Ovary (tissue), 3 donors: ENCODE measurements at regions not wholly inside any gene's neighbourhood (a gene's known extent, or its start where the extent isn't known, plus 50 kb on each side); places are given as distances from the start of the nearest gene placed in this dataset.

Experiments used
- EP300 ChIP-seq: sonication (generic); formaldehyde crosslinking; IDR thresholded peaks from one replicate; pipeline ENCODE4 v1.6.1; 2017; ENCODE audit warnings: antibody characterized with exemption
- TF ChIP-seq, protein P1 (sequence below), 3 donors: fragments of 450-650 bp in 2 of 3; fragments of 200-600 bp in 1 of 3; IDR thresholded peaks; one replicate each; pipeline versions ENCODE4 v1.5.1 to v1.8.0; 2016 to 2022; ENCODE audit warnings: antibody characterized with exemption in 3 of 3, mild to moderate bottlenecking in 1 of 3
- donor health status: DM: no; HTN: no; CAD: no.

DNA sequence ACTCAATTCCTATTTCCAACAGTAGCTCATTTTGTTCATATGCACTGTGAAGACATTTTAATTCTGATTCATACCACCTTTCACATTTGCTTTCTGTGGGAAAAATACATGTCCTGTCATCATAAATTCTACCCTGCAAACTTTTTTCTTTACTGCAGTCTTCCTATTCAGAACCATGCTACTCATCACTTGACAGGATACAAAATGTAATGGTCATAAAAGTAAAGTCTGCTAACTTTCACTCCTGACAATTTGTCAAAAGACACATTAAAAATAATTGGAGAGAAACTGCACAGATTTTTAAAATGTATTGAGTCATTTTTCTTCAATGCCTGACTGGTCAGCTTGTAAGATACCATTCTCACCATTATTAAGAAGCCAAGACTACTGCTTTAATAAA, 1817.1 kb downstream of the BRINP3 start:
- no peak for TF ChIP-seq EP300
- TF ChIP-seq, protein P1, sequence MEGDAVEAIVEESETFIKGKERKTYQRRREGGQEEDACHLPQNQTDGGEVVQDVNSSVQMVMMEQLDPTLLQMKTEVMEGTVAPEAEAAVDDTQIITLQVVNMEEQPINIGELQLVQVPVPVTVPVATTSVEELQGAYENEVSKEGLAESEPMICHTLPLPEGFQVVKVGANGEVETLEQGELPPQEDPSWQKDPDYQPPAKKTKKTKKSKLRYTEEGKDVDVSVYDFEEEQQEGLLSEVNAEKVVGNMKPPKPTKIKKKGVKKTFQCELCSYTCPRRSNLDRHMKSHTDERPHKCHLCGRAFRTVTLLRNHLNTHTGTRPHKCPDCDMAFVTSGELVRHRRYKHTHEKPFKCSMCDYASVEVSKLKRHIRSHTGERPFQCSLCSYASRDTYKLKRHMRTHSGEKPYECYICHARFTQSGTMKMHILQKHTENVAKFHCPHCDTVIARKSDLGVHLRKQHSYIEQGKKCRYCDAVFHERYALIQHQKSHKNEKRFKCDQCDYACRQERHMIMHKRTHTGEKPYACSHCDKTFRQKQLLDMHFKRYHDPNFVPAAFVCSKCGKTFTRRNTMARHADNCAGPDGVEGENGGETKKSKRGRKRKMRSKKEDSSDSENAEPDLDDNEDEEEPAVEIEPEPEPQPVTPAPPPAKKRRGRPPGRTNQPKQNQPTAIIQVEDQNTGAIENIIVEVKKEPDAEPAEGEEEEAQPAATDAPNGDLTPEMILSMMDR (IDR thresholded peaks at IDR 0.05), result no peak
